Stimulated activated CD8-positive, alpha-beta memory T cell treated with anti-CD3 and anti-CD28 coated beads, Interleukin-15, amount 100 ng/mL, for 4 hours (primary cell): ENCODE measurements at regions not wholly inside any gene's neighbourhood (a gene's known extent, or its start where the extent isn't known, plus 50 kb on each side); places are given as distances from the start of the nearest gene placed in this dataset.
"Not testable (repeated sequence)": the region's sequence is repeated elsewhere in the genome, so short reads cannot be mapped to it uniquely, and the experiment has no call there.

Experiments
- DNase-seq, 2 donors: peaks; one replicate each; pipeline ENCODE4 v3.0.0-alpha.2; 2020; ENCODE audit warnings: low read depth in 2 of 2

DNA sequence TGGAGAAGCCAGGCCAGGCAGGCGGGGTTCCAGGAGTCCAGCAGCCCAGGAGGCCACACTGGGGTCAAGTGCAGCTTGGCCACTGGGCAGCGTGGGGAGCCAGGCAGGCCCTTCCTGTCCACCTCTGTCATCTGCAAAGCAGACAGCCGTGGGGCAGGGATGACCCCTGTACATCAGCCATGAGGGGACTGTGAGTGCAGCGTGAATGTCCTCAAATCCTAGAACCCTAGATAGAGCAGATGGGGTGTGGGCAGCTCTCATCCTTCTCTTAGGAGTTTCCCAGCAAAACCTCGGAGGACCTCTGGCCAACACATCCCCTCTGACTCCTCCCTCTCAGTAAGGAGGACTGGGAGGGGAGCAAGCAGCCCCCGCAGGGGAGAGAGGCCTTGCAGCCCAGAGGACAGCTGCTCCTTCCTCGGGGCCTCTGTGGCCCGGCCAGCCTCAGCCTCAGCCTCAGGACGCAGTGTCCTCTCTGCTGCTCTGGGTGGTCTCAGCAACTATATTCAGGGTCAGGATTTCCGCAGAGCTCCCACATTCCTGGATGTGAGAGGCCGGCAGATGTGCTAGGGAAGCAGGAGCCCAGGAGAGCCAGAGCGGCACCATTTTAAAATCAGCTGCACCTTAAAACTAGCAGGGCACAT, 820.5 kb downstream of the BRD1 start:
- DNase-seq = no peak

- DNase-seq = no peak
Measured at GRCh38 chr22:49006207-49007012, 821.3 kb downstream of the BRD1 start.

- no peak for DNase-seq
Measured at GRCh38 chr22:49005557-49005956, 822.1 kb downstream of the BRD1 start.

- DNase-seq = no peak
Measured at GRCh38 chr22:49004484-49005399, 822.9 kb downstream of the BRD1 start.

DNA sequence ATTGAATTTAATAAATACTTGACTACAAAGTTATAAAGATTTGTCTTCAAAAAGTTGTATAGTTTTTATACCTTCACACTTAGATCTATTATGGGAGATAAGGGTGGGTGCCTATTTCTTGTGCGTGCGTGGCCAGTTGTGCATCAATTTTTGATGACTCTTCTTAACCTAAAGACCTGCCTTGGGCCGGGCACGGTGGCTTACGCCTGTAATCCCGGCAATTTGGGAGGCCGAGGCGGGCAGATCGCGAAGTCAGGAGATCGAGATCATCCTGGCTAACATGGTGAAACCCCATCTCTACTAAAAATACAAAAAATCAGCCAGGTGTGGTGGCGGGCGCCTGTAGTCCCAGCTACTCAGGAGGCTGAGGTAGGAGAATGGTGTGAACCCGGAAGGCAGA, 830.1 kb downstream of the BRD1 start:
- DNase-seq = not testable (repeated sequence)

DNA sequence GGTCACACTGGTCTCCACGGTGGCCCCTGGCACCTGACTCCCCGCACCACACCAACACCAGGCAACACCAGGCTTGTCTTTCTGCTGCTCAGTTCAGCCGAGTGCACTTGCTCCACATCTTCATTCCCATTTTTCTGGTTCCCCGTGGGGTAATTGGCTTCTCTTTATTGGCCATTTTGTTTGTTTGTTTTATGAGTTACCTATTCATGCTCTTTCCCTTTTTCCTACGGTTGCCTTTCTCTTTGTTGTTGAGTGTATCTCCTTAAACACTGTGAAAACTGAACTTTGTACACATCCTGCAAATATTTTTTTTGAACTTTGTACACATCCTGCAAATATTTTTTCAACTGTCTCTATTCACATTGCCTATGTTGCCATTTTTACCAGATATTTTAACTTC, 834.0 kb downstream of the BRD1 start:
- DNase-seq = no peak

GRCh38 chr22:48984639-48985038, 843.0 kb downstream of the BRD1 start:
- no peak for DNase-seq

DNA sequence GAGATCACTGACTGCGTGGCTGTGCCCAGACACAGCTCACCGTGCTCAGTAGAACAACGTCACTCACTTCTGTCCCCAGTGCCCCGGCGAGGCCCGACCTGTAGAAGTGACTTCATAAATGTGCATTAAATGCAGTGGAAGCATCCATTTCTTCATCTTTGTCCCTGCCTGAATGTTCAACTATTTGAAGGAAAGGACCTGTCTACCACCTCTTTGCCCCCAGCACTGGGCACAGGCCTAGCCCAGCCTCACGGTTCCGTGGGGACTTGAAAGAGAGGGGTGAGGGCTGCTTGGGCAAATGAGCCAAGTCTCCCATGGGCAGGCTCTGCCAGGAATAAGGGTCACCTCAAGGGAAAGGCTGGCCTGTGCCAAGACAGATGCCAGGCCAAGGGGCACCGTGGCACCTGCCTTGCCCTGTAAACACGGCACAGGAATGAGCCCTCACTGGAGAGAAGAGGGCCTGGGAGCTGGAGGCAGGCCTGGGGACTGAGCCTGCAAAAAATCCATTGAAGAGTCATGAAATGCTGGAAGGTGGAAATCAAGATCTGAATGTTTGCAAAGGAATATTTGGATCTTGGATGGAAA, 845.3 kb downstream of the BRD1 start:
- no peak for DNase-seq

- DNase-seq = no peak
Measured at GRCh38 chr22:48981371-48982061, 846.2 kb downstream of the BRD1 start.

GRCh38 chr22:48980918-48981317, 846.8 kb downstream of the BRD1 start:
- DNase-seq = no peak

GRCh38 chr22:48980409-48980808, 847.3 kb downstream of the BRD1 start:
- DNase-seq = no peak

DNA sequence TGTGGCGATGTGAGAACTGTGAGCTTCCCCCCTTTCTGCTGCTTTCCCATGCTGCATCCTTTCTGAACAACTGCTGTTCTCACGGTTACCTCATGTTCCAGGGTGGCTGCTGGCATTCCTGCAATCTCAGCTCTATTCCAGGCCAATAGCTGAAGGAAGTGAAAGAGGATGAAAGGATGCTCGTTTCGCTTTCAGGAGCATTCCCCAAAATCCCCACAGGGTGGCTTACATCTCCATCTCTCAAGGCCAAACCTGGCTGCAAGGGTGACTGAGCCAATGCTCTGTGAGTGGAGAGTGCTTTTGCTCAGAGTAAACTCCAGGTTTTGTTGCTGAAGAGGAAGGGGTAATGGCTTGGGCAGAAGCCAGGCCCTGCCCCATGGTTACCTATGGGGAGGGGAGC, 848.2 kb downstream of the BRD1 start:
- DNase-seq = no peak

DNA sequence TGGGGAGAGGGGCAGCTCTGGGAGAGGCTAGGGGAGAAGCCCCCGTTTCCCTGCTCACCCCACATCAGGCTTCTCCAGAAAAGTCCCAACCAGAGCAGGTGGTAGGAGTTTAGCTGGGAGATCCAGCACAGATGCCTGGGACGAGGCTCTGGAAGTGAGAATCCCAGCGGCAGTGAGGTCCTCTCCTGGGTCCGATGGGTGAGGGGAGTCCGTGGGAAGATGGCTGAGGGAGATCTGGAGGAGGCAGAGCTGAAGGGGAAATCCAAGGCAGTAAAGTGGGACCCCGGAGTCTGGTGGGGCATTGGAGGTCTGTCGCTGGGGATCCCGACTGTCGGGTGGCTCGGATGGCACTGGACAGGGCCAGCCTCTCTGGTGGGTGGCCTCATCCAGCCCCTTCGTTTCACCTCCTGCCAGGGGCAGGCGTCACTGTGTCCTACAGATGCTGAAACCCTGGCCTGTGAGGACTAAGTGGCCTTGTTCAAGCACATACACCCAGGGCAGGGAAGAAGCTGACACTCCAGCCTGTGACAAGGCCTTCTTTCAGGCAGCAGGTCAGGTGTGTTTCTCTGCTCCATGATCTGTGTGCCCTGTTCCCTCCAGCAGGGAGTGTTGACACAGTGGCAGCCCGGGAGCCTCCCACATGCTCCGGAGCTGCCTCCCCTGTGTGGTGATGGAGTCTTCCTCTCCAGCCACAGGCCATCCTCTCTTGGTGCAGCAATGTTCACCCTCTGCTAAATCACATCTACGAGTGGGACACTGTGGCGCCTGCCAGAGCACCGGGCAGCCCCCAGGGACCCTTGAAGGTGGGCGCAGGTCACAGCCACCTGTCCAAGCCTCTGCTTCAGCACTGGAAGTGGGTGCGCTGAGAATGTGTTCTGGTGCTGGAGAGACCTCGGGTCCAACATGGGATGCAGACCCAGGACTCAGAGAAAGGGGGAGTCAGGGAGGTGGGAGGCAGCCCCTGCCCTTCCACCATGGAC, 850.8 kb downstream of the BRD1 start:
- DNase-seq = no peak

GRCh38 chr22:48975886-48976285, 851.8 kb downstream of the BRD1 start:
- no peak for DNase-seq

GRCh38 chr22:48975316-48975741, 852.3 kb downstream of the BRD1 start:
- DNase-seq = no peak

DNA sequence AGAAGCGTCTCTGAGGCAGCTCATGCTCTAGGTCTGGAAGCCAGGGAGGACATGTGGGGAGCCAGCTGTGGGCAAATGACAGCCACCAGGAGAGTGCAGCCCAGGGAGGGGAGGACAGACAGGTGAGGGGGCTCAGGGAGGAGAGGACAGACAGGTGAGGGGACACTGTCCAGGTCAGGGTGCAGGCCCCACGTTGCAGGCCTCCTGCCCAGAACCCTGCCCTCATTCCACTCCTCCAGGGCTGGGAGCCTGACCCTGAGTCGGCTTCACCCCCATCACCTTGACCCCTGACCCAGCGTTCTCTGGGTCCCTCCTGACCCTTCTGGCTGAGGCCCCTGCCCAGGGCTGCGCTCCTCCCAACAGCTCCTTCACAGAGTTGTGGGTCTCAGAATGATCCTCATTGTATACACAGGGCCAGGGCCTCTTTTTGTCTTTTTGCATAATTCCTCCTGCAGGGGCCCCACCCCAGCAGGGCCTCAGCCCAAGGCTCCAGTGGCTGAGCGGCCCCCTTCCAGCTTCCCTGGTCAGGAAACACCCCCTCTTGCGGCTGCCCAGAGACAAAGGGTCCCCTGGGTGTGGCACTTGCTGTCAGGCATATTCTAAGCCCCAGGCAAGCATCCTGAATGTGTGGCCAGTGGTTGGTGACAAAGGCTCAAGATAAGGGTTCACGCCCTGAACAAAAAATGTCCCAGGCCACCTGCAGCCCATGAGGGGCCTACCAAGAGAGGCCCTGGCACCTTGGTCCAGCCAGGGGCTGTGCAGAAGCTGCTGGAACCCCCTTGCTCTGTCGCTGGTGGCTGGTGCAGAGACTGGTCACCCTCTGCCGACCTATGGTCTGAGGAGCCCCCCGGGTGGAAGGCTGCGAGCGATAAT, 853.0 kb downstream of the BRD1 start:
- no peak for DNase-seq

DNA sequence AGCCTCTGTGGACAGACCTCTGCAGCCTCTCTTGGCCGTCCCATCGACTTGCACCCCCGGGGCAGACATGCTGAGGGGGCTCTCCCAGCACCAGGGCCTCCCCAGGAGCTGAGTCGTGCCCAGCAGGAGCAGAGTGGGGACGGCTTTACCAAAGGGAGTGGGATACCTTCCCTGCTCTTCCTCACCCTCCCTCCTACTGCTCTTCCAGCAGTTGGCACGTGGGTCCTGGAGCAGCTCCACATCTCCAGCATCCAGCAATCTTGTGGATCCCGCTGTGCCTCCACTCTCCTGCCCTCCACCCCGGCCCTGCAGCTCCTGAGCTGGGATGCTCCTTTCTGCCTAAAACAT, 854.0 kb downstream of the BRD1 start:
- no peak for DNase-seq

- DNase-seq = no peak
Measured at GRCh38 chr22:48972979-48973693, 854.5 kb downstream of the BRD1 start.
